IPS DF 6.9 (cell line): ENCODE measurements at regions not wholly inside any gene's neighbourhood (a gene's known extent, or its start where the extent isn't known, plus 50 kb on each side); places are given as distances from the start of the nearest gene placed in this dataset.

Experiments used
- DNase-seq: peaks from one replicate; pipeline ENCODE4 v3.0.0-alpha.2; 2013; ENCODE audit warnings: low read depth, low spot score
- H3K27ac ChIP-seq: one replicate; pipeline ENCODE4 v1.5.1; 2013; ENCODE audit warnings: low read length, control low read depth
- H3K27me3 ChIP-seq: 2 replicates; pipeline ENCODE4 v1.6.1; 2013; ENCODE audit warnings: mild to moderate bottlenecking, low read length; ENCODE audit not compliant: control insufficient read depth, insufficient read depth
- H3K36me3 ChIP-seq: 2 replicates; pipeline ENCODE4 v1.6.1; 2013; ENCODE audit warnings: low read length; ENCODE audit not compliant: control insufficient read depth, insufficient read depth
- H3K4me1 ChIP-seq: 2 replicates; pipeline ENCODE4 v1.6.1; 2013; ENCODE audit warnings: low read length; ENCODE audit not compliant: control insufficient read depth, insufficient read depth
- H3K4me3 ChIP-seq: 2 replicates; pipeline ENCODE4 v1.5.1; 2013; ENCODE audit warnings: mild to moderate bottlenecking, low read length
- H3K9me3 ChIP-seq: 2 replicates; pipeline ENCODE4 v1.6.1; 2013; ENCODE audit warnings: low read length, inconsistent platforms; ENCODE audit not compliant: control insufficient read depth, insufficient read depth
- WGBS: extraction: QIAGEN DNeasy Blood & Tissue Kit; methylation state at CpG from one replicate; pipeline ENCODE4 v1.1.7; 2013; ENCODE audit warnings: mixed read lengths, missing lambda C conversion rate; ENCODE audit not compliant: insufficient read length, insufficient coverage; 5-methylcytosine and 5-hydroxymethylcytosine counted together

- Histone ChIP-seq H3K9me3 (no peaks in the 10 kb centered on the region), H3K4me1 (no peaks in the 10 kb centered on the region), H3K27me3 (no peaks in the 10 kb centered on the region), H3K27ac (no peak overlapping the region), H3K36me3 (no peaks in the 10 kb centered on the region), H3K4me3 (no peak overlapping the region)
- DNase-seq = no peak
- no CpG with 5 or more reads among the region's 3 CpGs for WGBS
Measured at GRCh38 chr18:28332071-28332470, 155.1 kb upstream of the CDH2 start.

DNA sequence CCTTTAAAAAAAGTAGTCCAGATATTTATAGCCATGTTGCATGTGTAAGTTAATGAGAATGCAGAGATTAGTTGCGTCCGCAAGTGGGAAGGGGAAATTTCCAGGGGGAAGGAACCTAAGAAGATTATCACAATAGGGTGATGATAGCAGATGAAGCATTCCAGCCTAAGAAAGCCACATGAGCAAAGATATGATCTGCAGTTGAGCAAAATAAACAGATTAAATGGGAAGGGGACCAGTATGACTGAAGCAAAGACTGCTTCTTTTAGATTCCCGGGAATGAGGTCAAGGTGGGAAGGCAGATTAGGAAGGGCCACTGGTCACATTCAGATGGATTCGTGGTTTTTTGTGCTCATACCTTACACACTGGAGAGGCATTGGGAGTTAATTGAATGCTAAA, 154.6 kb upstream of the CDH2 start:
- Histone ChIP-seq H3K4me1 (no peaks in the 10 kb centered on the region), H3K4me3 (no peak overlapping the region), H3K9me3 (no peaks in the 10 kb centered on the region), H3K27ac (no peak overlapping the region), H3K27me3 (no peaks in the 10 kb centered on the region), H3K36me3 (no peaks in the 10 kb centered on the region)
- no peak for DNase-seq
- no CpG with 5 or more reads among the region's 4 CpGs for WGBS

DNA sequence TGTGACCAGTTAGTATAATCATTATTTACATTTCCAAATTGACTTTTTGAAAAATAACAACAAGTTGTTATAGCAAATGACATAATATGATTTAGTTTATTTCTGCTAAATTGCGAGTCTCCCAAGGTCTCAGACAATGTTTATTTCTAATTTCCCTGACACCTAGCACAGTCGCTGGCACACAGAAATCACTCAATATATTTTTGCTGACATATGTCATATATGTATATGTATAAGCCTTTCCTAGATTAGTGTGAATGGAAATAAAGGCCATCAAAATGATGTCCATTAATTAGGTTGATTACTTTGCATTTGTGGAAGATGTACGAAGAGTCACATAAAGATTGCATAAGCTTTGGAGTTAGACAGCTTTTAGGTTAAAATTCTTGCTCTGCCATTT, 136.7 kb upstream of the CDH2 start:
- WGBS = no CpG with 5 or more reads among the region's 3 CpGs
- Histone ChIP-seq H3K27ac (no peak overlapping the region), H3K4me3 (no peak overlapping the region), H3K4me1 (no peaks in the 10 kb centered on the region), H3K27me3 (no peaks in the 10 kb centered on the region), H3K9me3 (no peaks in the 10 kb centered on the region), H3K36me3 (no peaks in the 10 kb centered on the region)
- DNase-seq = no peak

DNA sequence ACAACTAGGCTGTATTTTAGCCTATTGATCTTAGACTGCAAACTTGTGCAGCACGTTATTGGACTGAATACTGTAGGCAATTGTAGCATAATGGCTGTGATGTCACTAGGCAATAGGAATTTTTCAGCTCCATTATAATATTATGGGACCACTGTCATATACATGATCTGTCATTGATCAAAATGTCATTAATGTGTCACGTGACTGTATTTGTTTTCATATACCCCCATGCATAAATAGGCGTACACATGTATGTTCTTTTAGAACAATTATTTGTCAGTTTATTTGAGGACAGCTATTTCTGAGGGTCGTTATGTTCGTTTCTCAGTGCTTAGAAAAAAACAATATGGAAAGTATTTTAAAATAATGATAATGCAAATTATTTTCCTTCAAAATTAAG, 111.9 kb upstream of the CDH2 start:
- Histone ChIP-seq H3K9me3 (no peaks in the 10 kb centered on the region), H3K36me3 (no peaks in the 10 kb centered on the region), H3K4me1 (no peaks in the 10 kb centered on the region), H3K27ac (no peak overlapping the region), H3K27me3 (peaks cover 2% of the 10 kb centered on the region; the same call in 1 of the 2 replicates), H3K4me3 (no peak overlapping the region)
- no peak for DNase-seq
- WGBS = no CpG with 5 or more reads among the region's 5 CpGs

DNA sequence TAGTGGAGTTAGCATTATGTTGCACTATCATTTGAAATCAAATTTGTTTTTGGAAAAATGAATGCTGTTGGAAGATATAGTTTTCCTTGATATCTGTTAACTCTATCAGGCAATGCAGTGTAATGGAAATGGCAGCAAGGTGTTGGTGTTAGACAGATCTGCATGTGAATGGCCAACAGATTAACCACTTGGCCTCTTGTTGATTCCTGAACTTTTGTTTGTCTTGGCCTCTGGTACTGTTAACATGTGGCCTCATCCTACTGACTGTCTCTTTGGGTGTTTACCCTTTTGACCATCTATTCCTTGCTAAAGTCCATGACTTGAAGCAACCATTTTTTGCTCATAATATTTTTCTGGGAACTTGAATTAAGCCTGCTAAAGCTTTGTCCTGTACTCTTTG, 110.2 kb upstream of the CDH2 start:
- no peaks in the 10 kb centered on the region for H3K4me1 ChIP-seq
- DNase-seq = peak; percentile 71
- H3K36me3 ChIP-seq = no peaks in the 10 kb centered on the region
- H3K4me3 ChIP-seq = no peak overlapping the region
- peaks cover 2% of the 10 kb centered on the region; the same call in 1 of the 2 replicates for H3K27me3 ChIP-seq
- H3K9me3 ChIP-seq = no peaks in the 10 kb centered on the region
- no peak overlapping the region for H3K27ac ChIP-seq

DNA sequence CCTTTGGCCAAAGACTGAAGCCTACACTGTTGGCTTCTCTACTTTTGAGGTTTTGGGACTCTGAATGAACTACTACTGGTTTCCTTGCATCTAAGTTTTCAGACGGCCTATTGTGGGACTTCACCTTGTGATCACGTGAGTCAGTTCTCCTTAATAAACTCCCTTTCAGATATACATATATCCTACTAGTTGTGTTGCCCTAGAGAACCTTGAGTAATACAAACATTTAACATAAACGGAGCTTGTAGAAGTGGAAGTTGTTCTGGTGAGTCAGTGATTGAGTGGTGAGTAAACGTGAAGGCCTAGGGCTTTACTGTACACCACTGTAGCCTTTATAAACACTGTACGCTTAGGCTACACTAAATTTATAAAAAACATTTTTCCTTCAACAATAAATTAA, 107.2 kb upstream of the CDH2 start:
- no CpG with 5 or more reads among the region's 5 CpGs for WGBS
- no peaks in the 10 kb centered on the region; the same call in 1 of the 2 replicates for H3K27me3 ChIP-seq
- no peaks in the 10 kb centered on the region for H3K9me3 ChIP-seq
- no peak overlapping the region for H3K27ac ChIP-seq
- DNase-seq = no peak
- H3K4me1 ChIP-seq = no peaks in the 10 kb centered on the region
- H3K4me3 ChIP-seq = no peak overlapping the region
- H3K36me3 ChIP-seq = no peaks in the 10 kb centered on the region

GRCh38 chr18:28281400-28281799, 104.5 kb upstream of the CDH2 start:
- DNase-seq = no peak
- H3K36me3 ChIP-seq = no peaks in the 10 kb centered on the region
- H3K27me3 ChIP-seq = no peaks in the 10 kb centered on the region
- no peak overlapping the region for H3K27ac ChIP-seq
- no peaks in the 10 kb centered on the region for H3K9me3 ChIP-seq
- no CpG with 5 or more reads among the region's 2 CpGs for WGBS
- no peak overlapping the region for H3K4me3 ChIP-seq
- no peaks in the 10 kb centered on the region for H3K4me1 ChIP-seq

DNA sequence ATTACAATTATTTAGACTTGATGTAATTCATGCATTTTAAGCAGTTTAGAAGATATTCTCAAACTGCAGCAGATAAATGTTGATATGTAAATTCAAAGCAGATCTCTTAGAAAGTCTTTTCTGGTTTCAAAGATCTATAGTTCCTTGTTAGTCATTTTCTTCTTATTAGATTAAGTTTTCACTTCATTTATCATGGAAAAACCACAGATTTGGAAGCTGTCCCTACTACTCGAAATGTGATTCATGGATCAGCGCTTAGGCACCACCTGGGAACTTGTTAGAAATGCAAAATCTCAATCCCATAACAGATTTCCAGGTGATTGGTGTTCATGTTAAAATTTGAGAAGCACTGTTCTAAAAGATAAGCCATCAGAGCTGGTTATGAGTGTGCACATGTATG, 92.8 kb upstream of the CDH2 start:
- DNase-seq = no peak
- no peak overlapping the region for H3K4me3 ChIP-seq
- H3K27ac ChIP-seq = no peak overlapping the region
- no CpG with 5 or more reads among the region's 2 CpGs for WGBS
- H3K36me3 ChIP-seq = no peaks in the 10 kb centered on the region
- H3K9me3 ChIP-seq = no peaks in the 10 kb centered on the region
- H3K4me1 ChIP-seq = no peaks in the 10 kb centered on the region
- no peaks in the 10 kb centered on the region for H3K27me3 ChIP-seq

GRCh38 chr18:28267878-28268625, 91.1 kb upstream of the CDH2 start:
- DNase-seq = no peak
- Histone ChIP-seq H3K4me3 (no peak overlapping the region), H3K27me3 (no peaks in the 10 kb centered on the region), H3K36me3 (no peaks in the 10 kb centered on the region), H3K27ac (no peak overlapping the region), H3K4me1 (no peaks in the 10 kb centered on the region), H3K9me3 (no peaks in the 10 kb centered on the region)
- WGBS = no CpG with 5 or more reads among the region's 4 CpGs

- H3K9me3 ChIP-seq = no peaks in the 10 kb centered on the region
- no peak for DNase-seq
- H3K27me3 ChIP-seq = no peaks in the 10 kb centered on the region
- H3K36me3 ChIP-seq = no peaks in the 10 kb centered on the region
- H3K4me1 ChIP-seq = no peaks in the 10 kb centered on the region
- no peak overlapping the region for H3K4me3 ChIP-seq
- H3K27ac ChIP-seq = no peak overlapping the region
- WGBS = no CpG with 5 or more reads among the region's 2 CpGs
Measured at GRCh38 chr18:28267276-28267675, 90.3 kb upstream of the CDH2 start.

DNA sequence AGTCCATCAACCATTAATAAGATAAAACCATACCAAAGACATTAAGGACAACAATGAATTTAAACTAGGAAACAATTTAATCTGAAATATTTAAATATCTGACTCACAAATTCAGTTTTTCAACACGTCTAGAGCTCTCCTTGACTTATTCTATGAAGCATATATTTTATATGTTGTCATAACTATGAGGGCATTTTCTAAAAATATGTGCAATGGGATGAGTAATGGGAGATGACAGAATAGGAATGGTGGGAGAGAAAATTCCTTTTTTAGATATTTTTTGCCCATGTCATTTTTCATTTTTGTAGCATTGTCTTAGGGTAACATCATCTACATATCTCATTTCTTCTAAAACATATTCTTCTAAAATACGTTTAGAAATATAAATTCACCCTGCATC, 79.2 kb upstream of the CDH2 start:
- Histone ChIP-seq H3K27ac (no peak overlapping the region), H3K36me3 (no peaks in the 10 kb centered on the region), H3K4me1 (no peaks in the 10 kb centered on the region), H3K4me3 (no peak overlapping the region), H3K27me3 (no peaks in the 10 kb centered on the region), H3K9me3 (no peaks in the 10 kb centered on the region)
- no peak for DNase-seq
- 100% methylated on average over 1 of the region's 2 CpGs for WGBS
